ENCODE measurements at regions not wholly inside any gene's neighbourhood (a gene's known extent, or its start where the extent isn't known, plus 50 kb on each side); places are given as distances from the start of the nearest gene placed in this dataset.

- ChIA-PET CTCF (no interaction called here), POLR2A (ENCODE audit: unreplicated experiment) (no interaction called here)
- Histone ChIP-seq H2BK5ac (ENCODE audit: low read depth, low read length, poor library complexity, severe bottlenecking) (no peak overlapping the region), H2BK15ac (ENCODE audit: low read depth, low read length) (no peak overlapping the region), H4K5ac (ENCODE audit: low read depth, low read length) (no peak overlapping the region), H4K8ac (ENCODE audit: low read depth in 2 of 2, low read length in 2 of 2) (no peak overlapping the region), H3K9me3 (ENCODE audit: control insufficient read depth, insufficient read depth, low read length) (peaks cover 19% of the 10 kb centered on the region), H2BK120ac (ENCODE audit: low read depth, low read length) (no peak overlapping the region), H3K9me1 (ENCODE audit: insufficient read depth, low read length) (peaks cover 8% of the 10 kb centered on the region; the same call in 1 of the 2 replicates), H3K27me3 (ENCODE audit: control insufficient read depth, insufficient read depth, low read length) (no peaks in the 10 kb centered on the region), H3K4me1 (ENCODE audit: control insufficient read depth, insufficient read depth, low read length) (no peaks in the 10 kb centered on the region), H4K20me1 (ENCODE audit: insufficient read depth, low read length) (peaks cover 11% of the 10 kb centered on the region), H3K4me3 (ENCODE audit: insufficient read depth, low read depth, low read length) (no peak overlapping the region), H3K36me3 (ENCODE audit: control insufficient read depth, insufficient read depth, low read length) (peaks cover 67% of the 10 kb centered on the region), H4K91ac (ENCODE audit: insufficient read depth, low read depth, low read length) (no peak overlapping the region), H3K4me2 (ENCODE audit: low read depth, low read length) (no peak overlapping the region), H2BK20ac (ENCODE audit: low read depth, low read length) (no peak overlapping the region), H3K27ac (ENCODE audit: insufficient read depth, low read length) (no peak overlapping the region), H3K79me1 (ENCODE audit: low read depth in 1 of 2, low read length in 2 of 2) (peaks cover 38 to 77% of the 10 kb centered on the region in 2 experiments), H2AK9ac (replicated peaks; ENCODE audit: low read depth, low read length, poor library complexity) (peak overlapping the region; percentile 16), H3K9ac (ENCODE audit: low read depth, low read length) (no peak overlapping the region), H3K23ac (ENCODE audit: low read depth, low read length) (no peak overlapping the region), H3K56ac (ENCODE audit: extremely low read depth, insufficient read depth, low read length) (no peak overlapping the region), H3K14ac (replicated peaks; ENCODE audit: low read depth, low read length) (no peak overlapping the region), H3K4ac (ENCODE audit: low read depth, low read length) (no peak overlapping the region), H3K18ac (ENCODE audit: low read depth, low read length) (no peak overlapping the region), H2AFZ (replicated peaks; ENCODE audit: low read length, poor library complexity) (no peak overlapping the region), H2AK5ac (ENCODE audit: low read depth, low read length) (no peak overlapping the region)
- WGBS, 2 experiments (ENCODE audit: extremely low coverage in 2 of 2, insufficient read length in 1 of 2) = 100% methylated on average over 7 of the region's 10 CpGs; no CpG with 5 or more reads in 1 of the 2 experiments
- intact Hi-C loops (cut with micrococcal nuclease) (no loop called here), dilution Hi-C loops (cut with HindIII; ENCODE audit: low sequenced_read_pairs, unreplicated experiment) (no loop called here), in situ Hi-C loops (cut with MboI; ENCODE audit: low sequenced_read_pairs) (no loop called here)
- DNase-seq = no peak
- ATAC-seq (ENCODE audit: low read depth) = no peak
- BruUV-seq (replicated peaks) = no TSS peak
- TF ChIP-seq ELK1 (IDR thresholded peaks at IDR 0.05; ENCODE audit: borderline replicate concordance, low read depth, low read length) (no peak), MAZ (IDR thresholded peaks at IDR 0.05; ENCODE audit: borderline replicate concordance, low read depth, low read length) (no peak), MXI1 (IDR thresholded peaks at IDR 0.05; ENCODE audit: borderline replicate concordance, low read depth, low read length) (no peak)
Observed at GRCh38 chr12:124470806-124471205, 96.6 kb downstream of the NCOR2 start.

All from IMR-90 (cell line).